Right ventricle myocardium superior (tissue), 1 donor: ENCODE measurements at regions not wholly inside any gene's neighbourhood (a gene's known extent, or its start where the extent isn't known, plus 50 kb on each side); places are given as distances from the start of the nearest gene placed in this dataset.

Source experiments
- ATAC-seq: fragments of 200-7000 bp; cut with Tn5 transposase; one replicate; pipeline ENCODE4 v1.9.1; 2020; ENCODE audit warnings: mild to moderate bottlenecking; ENCODE audit not compliant: poor library complexity
- DNase-seq: peaks from one replicate; pipeline ENCODE4 v3.0.0-alpha.2; 2020
- intact Hi-C: fragments of 100-400 bp; cut with DNase I; formaldehyde crosslinking; loops from one replicate; pipeline ENCODE4 v1.11.2; 2022
- donor health status: DM: no; HTN: yes; CAD: no; lungs with severe emphysema.

- ATAC-seq (no peak), DNase-seq (no peak)
- intact Hi-C loops: no loop called here
Observed at GRCh38 chr3:622314-622713, 425.8 kb downstream of the CHL1 start.

GRCh38 chr3:623914-624545 lies 427.5 kb downstream of the CHL1 start:
- no peak for ATAC-seq
- intact Hi-C loops: no loop called here

GRCh38 chr3:632571-633170 lies 436.1 kb downstream of the CHL1 start:
- intact Hi-C loops: no loop called here
- no peak for DNase-seq
- no peak for ATAC-seq

More at GRCh38 chr3:623914-624545, 427.5 kb downstream of the CHL1 start:
- DNase-seq: no peak

DNA sequence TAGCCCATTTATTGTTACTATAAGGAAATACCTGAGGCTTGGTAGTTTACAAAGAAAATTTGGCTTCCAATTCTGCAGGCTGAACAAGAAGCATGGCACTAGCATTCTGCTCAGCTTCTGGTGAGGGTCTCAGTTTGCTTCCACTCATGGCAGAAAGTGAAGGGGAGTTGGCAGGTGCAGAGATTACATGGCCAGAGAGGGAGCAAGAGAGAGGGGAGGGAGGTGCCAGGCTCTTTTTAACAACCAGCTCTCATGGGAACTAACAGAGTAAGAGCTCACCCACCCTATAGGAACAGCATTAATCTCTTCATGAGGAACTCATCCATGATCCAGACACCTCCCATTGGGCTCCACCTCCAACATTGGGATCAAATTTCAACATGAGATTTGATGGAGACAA lies 437.9 kb downstream of the CHL1 start:
- intact Hi-C loops: no loop called here
- no peak for ATAC-seq
- DNase-seq: no peak

DNA sequence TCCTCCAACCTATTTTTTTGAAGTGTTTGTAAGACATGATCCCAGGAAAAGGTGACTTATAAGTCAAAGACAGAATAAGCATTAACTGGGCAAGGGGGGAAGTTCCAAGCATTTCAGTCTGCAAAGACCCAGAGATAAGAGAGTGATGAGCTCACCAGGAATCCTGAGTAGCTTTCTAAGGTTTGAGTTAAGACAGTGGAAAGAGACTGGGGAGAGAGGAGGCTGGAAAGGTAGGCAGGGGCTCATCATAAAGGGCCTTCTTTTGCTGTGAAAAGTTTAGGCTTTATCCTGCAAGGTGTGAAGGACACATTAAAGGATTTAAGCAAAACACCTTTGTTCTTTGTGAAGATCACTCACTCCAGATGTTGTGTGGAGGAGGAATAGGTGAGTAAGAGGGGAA lies 438.8 kb downstream of the CHL1 start:
- intact Hi-C loops: no loop called here
- DNase-seq: no peak
- ATAC-seq: no peak

DNA sequence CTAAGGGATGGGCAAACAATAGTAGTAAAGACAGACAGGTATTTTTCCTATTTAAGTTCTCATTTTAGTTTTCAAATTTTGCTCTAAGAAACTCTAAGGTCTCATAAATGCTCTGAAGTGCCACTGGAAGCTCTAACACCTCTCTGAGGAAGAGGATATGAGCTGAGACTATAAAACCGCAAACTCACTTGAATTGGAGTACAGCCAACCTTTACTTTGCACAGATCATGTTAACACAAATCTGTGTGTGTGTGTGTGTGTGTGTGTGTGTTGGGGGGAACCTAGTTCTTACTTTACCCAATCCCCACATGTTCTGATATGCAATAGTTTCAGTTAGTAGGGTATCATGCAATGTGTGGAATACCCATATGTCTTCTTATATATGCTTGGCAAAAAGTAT lies 446.8 kb downstream of the CHL1 start:
- intact Hi-C loops: no loop called here
- DNase-seq: no peak
- ATAC-seq: no peak

- no peak for DNase-seq
- no peak for ATAC-seq
- intact Hi-C loops: no loop called here
Observed at GRCh38 chr3:655824-656223, 437.0 kb upstream of the CNTN6 start.

DNA sequence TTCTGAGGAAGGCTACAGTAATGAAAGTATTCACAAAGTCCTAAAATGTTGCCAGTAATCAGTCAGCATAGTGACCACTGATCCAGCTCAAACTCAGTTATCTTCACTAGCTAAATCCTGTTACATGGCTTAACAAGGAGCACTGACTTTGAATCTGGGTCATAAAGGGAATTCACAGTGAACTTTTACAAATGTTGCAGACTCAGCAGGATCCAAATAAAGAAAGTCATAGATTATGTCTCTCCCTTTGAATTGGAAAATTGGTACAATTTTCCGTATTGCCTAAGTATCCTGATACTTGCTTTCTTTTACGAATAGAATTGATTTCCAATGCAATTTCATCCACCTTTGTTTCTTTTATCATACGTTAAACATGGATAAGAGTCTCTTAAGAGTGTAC lies 431.5 kb upstream of the CNTN6 start:
- ATAC-seq (no peak), DNase-seq (no peak)
- intact Hi-C loops: no loop called here

DNA sequence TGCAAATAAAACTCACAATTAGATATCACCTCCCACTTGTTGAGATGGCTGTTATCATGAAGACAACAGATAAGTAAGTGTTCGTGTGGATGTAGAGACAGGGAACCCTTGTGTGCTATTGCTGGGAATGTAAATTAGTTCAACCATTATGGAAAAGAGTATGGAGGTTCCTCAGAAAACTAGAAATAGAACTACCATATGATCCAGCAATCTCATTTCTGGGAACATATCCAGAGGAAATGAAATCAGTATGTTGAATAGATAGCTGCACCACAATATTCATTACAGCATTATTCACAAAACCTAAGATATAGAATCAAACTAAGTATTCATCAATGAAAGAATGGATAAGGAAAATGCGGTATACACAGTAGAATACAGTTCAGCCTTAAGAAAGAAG lies 418.7 kb upstream of the CNTN6 start:
- ATAC-seq: no peak
- intact Hi-C loops: no loop called here
- no peak for DNase-seq

DNA sequence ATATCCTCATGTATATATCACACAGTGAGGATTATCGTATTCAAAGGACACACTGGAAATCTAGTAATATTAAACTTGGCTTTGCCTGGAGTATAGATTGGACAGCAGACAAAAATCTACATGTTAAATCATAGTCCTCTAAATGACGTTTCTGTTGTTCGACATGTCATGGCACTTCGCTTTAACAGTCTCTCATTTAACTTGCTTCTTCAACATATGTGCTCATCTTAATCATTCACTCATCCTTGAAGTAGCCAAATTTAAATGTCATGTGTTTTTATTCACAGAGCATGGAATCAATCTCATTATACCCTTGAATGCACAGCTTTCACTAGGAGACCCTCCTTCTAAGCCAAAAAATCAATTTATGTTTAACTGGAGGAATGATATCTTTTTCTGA lies 417.0 kb upstream of the CNTN6 start:
- no peak for ATAC-seq
- intact Hi-C loops: no loop called here
- DNase-seq: no peak

GRCh38 chr3:683770-684169 lies 409.1 kb upstream of the CNTN6 start:
- no peak for ATAC-seq
- intact Hi-C loops: no loop called here

GRCh38 chr3:690770-691169 lies 402.1 kb upstream of the CNTN6 start:
- DNase-seq (no peak), ATAC-seq (no peak)
- intact Hi-C loops: no loop called here

More at GRCh38 chr3:683770-684169, 409.1 kb upstream of the CNTN6 start:
- no peak for DNase-seq

GRCh38 chr3:700514-700913 lies 392.3 kb upstream of the CNTN6 start:
- DNase-seq (no peak), ATAC-seq (no peak)
- intact Hi-C loops: no loop called here

GRCh38 chr3:707041-707440 lies 385.8 kb upstream of the CNTN6 start:
- intact Hi-C loops: no loop called here
- DNase-seq: no peak
- no peak for ATAC-seq

- ATAC-seq (no peak), DNase-seq (no peak)
- intact Hi-C loops: no loop called here
Observed at GRCh38 chr3:713006-713621, 379.7 kb upstream of the CNTN6 start.

DNA sequence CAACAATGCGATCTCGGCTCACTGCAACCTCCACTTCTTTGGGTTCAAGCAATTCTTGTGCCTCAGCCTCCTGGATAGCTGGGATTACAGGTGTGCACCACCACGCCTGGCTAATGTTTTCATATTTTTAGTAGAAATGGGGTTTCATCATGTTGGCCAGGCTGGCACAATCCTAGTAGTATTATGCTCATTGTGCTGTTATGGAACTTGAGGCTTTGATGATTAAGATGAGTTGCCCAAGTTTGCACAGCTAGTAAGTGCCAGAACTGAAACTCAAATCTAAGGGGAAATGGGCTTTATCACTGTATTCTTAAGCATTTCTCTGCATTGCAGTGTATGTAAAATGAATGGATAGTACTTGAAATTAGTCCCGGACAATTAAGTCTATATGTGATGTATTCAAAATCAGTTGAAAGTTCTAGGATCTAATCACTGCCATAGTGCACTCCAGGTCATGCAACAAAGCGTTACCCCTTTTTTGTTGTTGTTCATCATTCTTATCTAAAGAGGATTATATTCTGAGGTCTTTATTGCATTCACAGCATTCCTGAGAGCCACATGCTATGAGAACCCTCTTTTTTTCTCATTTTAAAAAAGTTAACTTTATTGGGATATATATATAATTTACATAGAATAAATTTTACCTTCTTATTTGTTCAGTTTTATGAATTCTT lies 378.7 kb upstream of the CNTN6 start:
- DNase-seq: no peak

GRCh38 chr3:721086-721485 lies 371.7 kb upstream of the CNTN6 start:
- no peak for ATAC-seq
- DNase-seq: no peak
- intact Hi-C loops: no loop called here

More for the DNA sequence above, 378.7 kb upstream of the CNTN6 start:
- intact Hi-C loops: no loop called here
- no peak for ATAC-seq

DNA sequence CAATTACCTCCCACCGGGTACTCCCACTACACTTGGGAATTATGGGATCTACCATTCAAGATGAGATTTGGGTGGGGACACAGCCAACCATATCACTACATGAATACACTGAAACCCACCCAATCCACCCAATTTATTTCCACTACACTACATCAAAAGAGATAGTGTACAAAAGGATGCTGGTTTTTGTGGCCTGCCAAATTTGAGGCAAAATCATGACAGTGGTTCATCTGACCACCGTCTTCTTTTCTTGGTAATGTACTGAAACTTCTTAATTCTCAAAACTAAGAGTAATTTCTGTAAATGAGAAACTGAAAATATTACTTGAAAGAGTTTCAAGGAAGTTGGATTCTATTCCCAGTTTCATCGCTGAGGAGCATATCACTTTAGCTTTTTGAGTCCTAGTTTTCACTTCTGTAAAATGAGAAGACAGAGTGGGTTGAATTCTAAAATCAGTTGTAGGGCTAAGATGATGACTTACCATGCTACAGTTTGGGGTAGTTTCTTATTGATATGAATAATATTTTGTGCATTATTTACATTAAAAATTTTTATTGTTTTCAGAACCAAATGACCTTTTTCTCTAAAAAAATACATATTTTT lies 360.4 kb upstream of the CNTN6 start:
- ATAC-seq: no peak
- DNase-seq: no peak
- intact Hi-C loops: no loop called here

- DNase-seq (no peak), ATAC-seq (no peak)
- intact Hi-C loops: no loop called here
Observed at GRCh38 chr3:733313-733712, 359.5 kb upstream of the CNTN6 start.

DNA sequence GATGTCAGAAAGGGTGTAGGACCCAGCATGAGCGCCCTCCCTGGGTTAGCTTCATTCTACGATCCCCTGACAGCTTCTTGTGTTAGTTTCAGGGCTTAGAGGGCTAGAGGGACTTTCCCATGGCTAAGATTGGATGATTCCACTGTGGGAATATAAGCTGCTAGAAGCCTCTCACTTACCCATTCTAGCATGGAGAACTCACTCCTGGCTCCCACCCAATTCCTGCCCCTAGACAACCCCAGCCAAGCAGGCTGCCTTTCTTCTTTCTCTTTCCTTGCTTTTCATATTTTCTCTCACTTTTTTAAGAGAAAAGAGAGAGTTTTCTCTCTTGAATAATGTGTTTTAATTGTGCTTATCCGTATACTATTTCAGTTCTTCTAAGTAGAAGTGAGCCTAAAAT lies 335.1 kb upstream of the CNTN6 start:
- ATAC-seq (no peak), DNase-seq (no peak)
- intact Hi-C loops: no loop called here
